Endothelial cell of umbilical vein (primary cell): ENCODE measurements at regions not wholly inside any gene's neighbourhood (a gene's known extent, or its start where the extent isn't known, plus 50 kb on each side); places are given as distances from the start of the nearest gene placed in this dataset.
"Not testable (repeated sequence)": the region's sequence is repeated elsewhere in the genome, so short reads cannot be mapped to it uniquely, and the experiment has no call there.

Experiments used
- BruUV-seq: library from RNA; stranded (reverse); fragments of 400-500 nt; replicated peaks from 2 replicates; lab custom pipeline; 2021; lab: Mats Ljungman, UMichigan
- CTCF ChIA-PET: fragments of 300-600, 350-600 bp; sonication (Branson Sonifier 250); formaldehyde crosslinking; loops from one replicate; lab custom pipeline; 2021; ENCODE audit warnings: antibody characterized with exemption, inconsistent platforms; lab: Charles Lee
- POLR2A ChIA-PET: fragments of 300-600, 350-600 bp; sonication (Branson Sonifier 250); formaldehyde crosslinking; loops from one replicate; lab custom pipeline; 2021; ENCODE audit warnings: antibody characterized with exemption, inconsistent platforms; lab: Charles Lee
- DNase-seq: peaks from one replicate; pipeline ENCODE4 v3.0.0-alpha.2; 2011; ENCODE audit warnings: low read depth, low spot score
- FAIRE-seq: peaks from 2 replicates; lab custom pipeline; 2011; peaks lifted over from hg19 to GRCh38; lab: Jason Lieb, UNC
- H2AFZ ChIP-seq: 2 replicates; pipeline ENCODE4 v1.6.0; 2012; ENCODE audit warnings: low read depth, low read length, control low read depth, inconsistent platforms
- H3K27ac ChIP-seq: 2 replicates; pipeline ENCODE4 v1.5.1; 2011; ENCODE audit warnings: low read depth, mild to moderate bottlenecking, control low read depth, low read length, moderate library complexity; ENCODE audit not compliant: insufficient read depth
- H3K27me3 ChIP-seq, 2 experiments: 2 replicates each; pipeline versions ENCODE4 v1.6.0 to v1.6.1; 2011; ENCODE audit warnings: low read length in 2 of 2, mixed read lengths in 1 of 2; ENCODE audit not compliant: control insufficient read depth in 2 of 2, insufficient read depth in 2 of 2
- H3K36me3 ChIP-seq, 2 experiments: 2 replicates in 1 of 2; 3 replicates in 1 of 2; pipeline ENCODE4 v1.5.1; 2011; ENCODE audit warnings: low read length in 2 of 2, mild to moderate bottlenecking in 1 of 2, moderate library complexity in 1 of 2; ENCODE audit not compliant: control insufficient read depth in 2 of 2, insufficient read depth in 2 of 2; ENCODE audit errors: extremely low read depth in 1 of 2
- H3K4me1 ChIP-seq: 3 replicates; pipeline ENCODE4 v1.5.1; 2011; ENCODE audit warnings: mild to moderate bottlenecking, low read length; ENCODE audit not compliant: control insufficient read depth, insufficient read depth; ENCODE audit errors: extremely low read depth
- H3K4me2 ChIP-seq: 2 replicates; pipeline ENCODE4 v1.6.1; 2011; ENCODE audit warnings: low read length, control low read depth, mixed read lengths; ENCODE audit not compliant: insufficient read depth
- H3K4me3 ChIP-seq, 3 experiments: fragments of 200-600 bp in 1 of 3; sonication (generic), shearing (Covaris generic) in 1 of 3; replicated peaks in 1 of 3; 2 replicates each; pipeline ENCODE4 v1.5.1; 2011 to 2016; ENCODE audit warnings: control low read depth in 3 of 3, low read length in 3 of 3, mild to moderate bottlenecking in 2 of 3, inconsistent platforms in 1 of 3, low read depth in 1 of 3, moderate library complexity in 1 of 3; ENCODE audit not compliant: insufficient read depth in 1 of 3
- H3K79me2 ChIP-seq: 2 replicates; pipeline ENCODE4 v1.6.0; 2012; ENCODE audit warnings: low read length, inconsistent platforms; ENCODE audit not compliant: control insufficient read depth, insufficient read depth
- H3K9ac ChIP-seq: replicated peaks from 2 replicates; pipeline ENCODE3; 2011; ENCODE audit warnings: low read length, control low read depth; ENCODE audit not compliant: insufficient read depth; ENCODE audit errors: extremely low read depth
- H3K9me1 ChIP-seq: replicated peaks from 3 replicates; pipeline ENCODE4 v1.6.0; 2011; ENCODE audit warnings: mild to moderate bottlenecking, low read length; ENCODE audit not compliant: control insufficient read depth, insufficient read depth; ENCODE audit errors: extremely low read depth
- H3K9me3 ChIP-seq: replicated peaks from 2 replicates; pipeline ENCODE4 v1.5.1; 2012; ENCODE audit warnings: low read length, inconsistent platforms; ENCODE audit not compliant: control insufficient read depth, insufficient read depth
- H4K20me1 ChIP-seq: replicated peaks from 2 replicates; pipeline ENCODE3; 2011; ENCODE audit warnings: mild to moderate bottlenecking, low read length; ENCODE audit not compliant: control insufficient read depth, insufficient read depth; ENCODE audit errors: extremely low read depth
- EZH2 ChIP-seq: IDR thresholded peaks from 2 replicates; pipeline ENCODE4 v1.6.1; 2012; ENCODE audit warnings: borderline replicate concordance, low read depth, mild to moderate bottlenecking, moderate library complexity, low read length, inconsistent platforms; ENCODE audit not compliant: severe bottlenecking
- FOS ChIP-seq: IDR thresholded peaks from 2 replicates; pipeline ENCODE4 v1.6.1; 2011; ENCODE audit warnings: mild to moderate bottlenecking, low read length, moderate library complexity, borderline replicate concordance; ENCODE audit not compliant: insufficient read depth
- GATA2 ChIP-seq: IDR thresholded peaks from 2 replicates; pipeline ENCODE4 v1.7.0; 2011; ENCODE audit warnings: low read depth, mild to moderate bottlenecking, moderate library complexity, mixed read lengths, low read length; ENCODE audit not compliant: insufficient read length, insufficient read depth
- JUN ChIP-seq: IDR thresholded peaks from 2 replicates; pipeline ENCODE4 v1.6.1; 2011; ENCODE audit warnings: borderline replicate concordance, low read depth; ENCODE audit not compliant: insufficient read length, insufficient read depth
- MAX ChIP-seq: IDR thresholded peaks from 2 replicates; pipeline ENCODE4 v1.6.1; 2011; ENCODE audit not compliant: insufficient read depth, insufficient read length
- MYC ChIP-seq: IDR thresholded peaks from one replicate; pipeline ENCODE4 v1.6.1; 2011; ENCODE audit warnings: mild to moderate bottlenecking, low read depth, low read length
- POLR2A ChIP-seq: IDR thresholded peaks from 2 replicates; pipeline ENCODE4 v1.6.1; 2012; ENCODE audit warnings: low read depth, mild to moderate bottlenecking, control low read depth, low read length
- POLR2AphosphoS5 ChIP-seq: IDR thresholded peaks from 2 replicates; pipeline ENCODE4 v1.6.1; 2012; ENCODE audit warnings: low read depth, mild to moderate bottlenecking, control low read depth, low read length, moderate library complexity; ENCODE audit not compliant: insufficient read depth
- dilution Hi-C: fragments of 300-500 bp; cut with MboI; formaldehyde crosslinking; loops from one replicate; pipeline ENCODE4 v1.15.0; 2019; ENCODE audit warnings: low sequenced_read_pairs; ENCODE audit not compliant: extremely low pct_ligation_motif_present
- intact Hi-C: fragments of 100-400 bp; cut with micrococcal nuclease; formaldehyde crosslinking; loops from one replicate; pipeline ENCODE4 v1.10.0; 2022
- TF ChIP-seq, protein P1 (sequence below), 2 donors: IDR thresholded peaks; 1 replicate in 1 of 2; 2 replicates in 1 of 2; pipeline ENCODE4 v1.5.1; 2011; ENCODE audit warnings: low read length in 2 of 2, mild to moderate bottlenecking in 2 of 2, moderate library complexity in 2 of 2, control low read depth in 1 of 2, inconsistent platforms in 1 of 2, low read depth in 1 of 2; ENCODE audit not compliant: insufficient read depth in 1 of 2; ENCODE audit errors: extremely low read depth in 1 of 2

GRCh38 chr4:154119317-154119716 lies 330.4 kb upstream of the SFRP2 start:
- Histone ChIP-seq H3K9ac (no peak overlapping the region), H3K27ac (no peak overlapping the region), H3K79me2 (no peaks in the 10 kb centered on the region), H3K4me1 (no peaks in the 10 kb centered on the region), H4K20me1 (no peaks in the 10 kb centered on the region), H3K9me3 (peaks cover 8% of the 10 kb centered on the region), H3K9me1 (no peaks in the 10 kb centered on the region), H3K36me3 (no peaks in the 10 kb centered on the region), H3K4me3 (no peak overlapping the region), H3K27me3 (no peaks in the 10 kb centered on the region), H3K4me2 (no peak overlapping the region), H2AFZ (no peak overlapping the region)
- no TSS peak for BruUV-seq
- POLR2A ChIA-PET, result no interaction called here
- FAIRE-seq (no peak), DNase-seq (no peak)
- dilution Hi-C loops (no loop called here), intact Hi-C loops (no loop called here)
- CTCF ChIA-PET, result no interaction called here
- TF ChIP-seq GATA2 (no peak), JUN (no peak), FOS (no peak), MYC (no peak), MAX (no peak), EZH2 (no peak), POLR2A (no peak), POLR2AphosphoS5 (no peak)
- TF ChIP-seq, protein P1, sequence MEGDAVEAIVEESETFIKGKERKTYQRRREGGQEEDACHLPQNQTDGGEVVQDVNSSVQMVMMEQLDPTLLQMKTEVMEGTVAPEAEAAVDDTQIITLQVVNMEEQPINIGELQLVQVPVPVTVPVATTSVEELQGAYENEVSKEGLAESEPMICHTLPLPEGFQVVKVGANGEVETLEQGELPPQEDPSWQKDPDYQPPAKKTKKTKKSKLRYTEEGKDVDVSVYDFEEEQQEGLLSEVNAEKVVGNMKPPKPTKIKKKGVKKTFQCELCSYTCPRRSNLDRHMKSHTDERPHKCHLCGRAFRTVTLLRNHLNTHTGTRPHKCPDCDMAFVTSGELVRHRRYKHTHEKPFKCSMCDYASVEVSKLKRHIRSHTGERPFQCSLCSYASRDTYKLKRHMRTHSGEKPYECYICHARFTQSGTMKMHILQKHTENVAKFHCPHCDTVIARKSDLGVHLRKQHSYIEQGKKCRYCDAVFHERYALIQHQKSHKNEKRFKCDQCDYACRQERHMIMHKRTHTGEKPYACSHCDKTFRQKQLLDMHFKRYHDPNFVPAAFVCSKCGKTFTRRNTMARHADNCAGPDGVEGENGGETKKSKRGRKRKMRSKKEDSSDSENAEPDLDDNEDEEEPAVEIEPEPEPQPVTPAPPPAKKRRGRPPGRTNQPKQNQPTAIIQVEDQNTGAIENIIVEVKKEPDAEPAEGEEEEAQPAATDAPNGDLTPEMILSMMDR (IDR thresholded peaks at IDR 0.05; ENCODE audit: extremely low read depth in 1 of 2, insufficient read depth in 1 of 2, low read depth in 1 of 2, low read length in 2 of 2), result no peak

DNA sequence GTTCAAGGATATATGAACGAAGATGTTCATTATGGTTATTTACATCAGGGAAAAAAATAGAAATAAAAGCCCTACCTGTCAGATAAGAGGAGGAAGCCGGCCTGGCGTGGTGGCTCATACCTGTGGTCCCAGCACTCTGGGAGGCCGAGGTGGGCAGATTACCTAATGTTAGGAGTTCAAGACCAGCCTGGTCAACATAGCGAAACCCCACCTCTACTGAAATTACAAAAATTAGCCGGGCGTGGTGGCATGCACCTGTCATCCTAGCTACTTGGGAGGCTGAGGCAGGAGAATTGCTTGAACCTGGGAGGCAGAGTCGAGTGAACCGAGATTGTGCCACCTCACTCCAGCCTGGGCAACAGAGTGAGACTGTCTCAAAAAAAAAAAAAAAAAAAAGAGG lies 328.8 kb upstream of the SFRP2 start:
- CTCF ChIA-PET, H3K27ac ChIP-seq, dilution Hi-C loops, H3K4me2 ChIP-seq, H3K4me3 ChIP-seq, H3K9me3 ChIP-seq, H2AFZ ChIP-seq, DNase-seq, POLR2A ChIA-PET, intact Hi-C loops, H3K36me3 ChIP-seq, BruUV-seq, H3K79me2 ChIP-seq, H3K9ac ChIP-seq, FAIRE-seq, H3K4me1 ChIP-seq, H4K20me1 ChIP-seq, H3K27me3 ChIP-seq, H3K9me1 ChIP-seq: not testable (repeated sequence)
